ENCODE measurements at regions not wholly inside any gene's neighbourhood (a gene's known extent, or its start where the extent isn't known, plus 50 kb on each side); places are given as distances from the start of the nearest gene placed in this dataset.

- Histone ChIP-seq H3K27me3 (no peaks in the 10 kb centered on the region), H3K27ac (no peak overlapping the region), H3K36me3 (no peaks in the 10 kb centered on the region), H3K4me3 (no peak overlapping the region), H3K4me1 (no peaks in the 10 kb centered on the region), H3K9me3 (no peaks in the 10 kb centered on the region)
- no peak for DNase-seq (ENCODE audit: low spot score)
- TF ChIP-seq, protein P1, sequence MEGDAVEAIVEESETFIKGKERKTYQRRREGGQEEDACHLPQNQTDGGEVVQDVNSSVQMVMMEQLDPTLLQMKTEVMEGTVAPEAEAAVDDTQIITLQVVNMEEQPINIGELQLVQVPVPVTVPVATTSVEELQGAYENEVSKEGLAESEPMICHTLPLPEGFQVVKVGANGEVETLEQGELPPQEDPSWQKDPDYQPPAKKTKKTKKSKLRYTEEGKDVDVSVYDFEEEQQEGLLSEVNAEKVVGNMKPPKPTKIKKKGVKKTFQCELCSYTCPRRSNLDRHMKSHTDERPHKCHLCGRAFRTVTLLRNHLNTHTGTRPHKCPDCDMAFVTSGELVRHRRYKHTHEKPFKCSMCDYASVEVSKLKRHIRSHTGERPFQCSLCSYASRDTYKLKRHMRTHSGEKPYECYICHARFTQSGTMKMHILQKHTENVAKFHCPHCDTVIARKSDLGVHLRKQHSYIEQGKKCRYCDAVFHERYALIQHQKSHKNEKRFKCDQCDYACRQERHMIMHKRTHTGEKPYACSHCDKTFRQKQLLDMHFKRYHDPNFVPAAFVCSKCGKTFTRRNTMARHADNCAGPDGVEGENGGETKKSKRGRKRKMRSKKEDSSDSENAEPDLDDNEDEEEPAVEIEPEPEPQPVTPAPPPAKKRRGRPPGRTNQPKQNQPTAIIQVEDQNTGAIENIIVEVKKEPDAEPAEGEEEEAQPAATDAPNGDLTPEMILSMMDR (IDR thresholded peaks at IDR 0.05), result no peak
Observed at GRCh38 chr17:37833237-37833859, 88.5 kb upstream of the HNF1B start.

DNA sequence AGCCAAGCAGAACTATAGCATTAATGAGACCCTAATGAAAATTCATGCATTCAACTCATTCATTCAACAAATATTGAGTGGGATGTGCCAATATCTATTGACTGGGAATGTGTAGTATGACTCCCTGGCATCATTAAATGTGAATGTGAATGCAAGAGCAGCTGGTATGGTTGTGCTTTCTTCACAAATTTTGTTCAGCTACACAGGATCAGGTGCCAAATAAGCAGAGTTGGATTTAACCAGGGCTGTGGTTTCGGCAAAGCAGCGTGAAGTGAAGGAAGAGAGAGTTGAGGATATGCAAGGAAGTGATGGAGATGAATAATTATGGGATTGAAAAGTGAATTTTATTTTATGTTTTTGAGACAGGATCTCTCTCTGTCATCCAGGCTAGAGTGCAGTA lies 87.1 kb upstream of the HNF1B start:
- DNase-seq (ENCODE audit: low spot score), result no peak
- H3K4me3 ChIP-seq, result no peak overlapping the region
- no peaks in the 10 kb centered on the region for H3K9me3 ChIP-seq
- H3K4me1 ChIP-seq, result no peaks in the 10 kb centered on the region
- no peak overlapping the region for H3K27ac ChIP-seq
- H3K27me3 ChIP-seq, result no peaks in the 10 kb centered on the region
- TF ChIP-seq, protein P1 (IDR thresholded peaks at IDR 0.05), result no peak
- no peaks in the 10 kb centered on the region for H3K36me3 ChIP-seq

GRCh38 chr17:37831492-37831891 lies 86.6 kb upstream of the HNF1B start:
- DNase-seq (ENCODE audit: low spot score), result no peak
- TF ChIP-seq, protein P1 (IDR thresholded peaks at IDR 0.05), result no peak
- no peaks in the 10 kb centered on the region for H3K27me3 ChIP-seq
- H3K4me3 ChIP-seq, result no peak overlapping the region
- H3K9me3 ChIP-seq, result no peaks in the 10 kb centered on the region
- no peak overlapping the region for H3K27ac ChIP-seq
- no peaks in the 10 kb centered on the region for H3K4me1 ChIP-seq
- no peaks in the 10 kb centered on the region for H3K36me3 ChIP-seq

GRCh38 chr17:37830151-37830993 lies 85.5 kb upstream of the HNF1B start:
- H3K4me3 ChIP-seq, result no peak overlapping the region
- TF ChIP-seq, protein P1 (IDR thresholded peaks at IDR 0.05), result no peak
- no peaks in the 10 kb centered on the region for H3K36me3 ChIP-seq
- H3K27ac ChIP-seq, result no peak overlapping the region
- no peaks in the 10 kb centered on the region for H3K4me1 ChIP-seq
- no peaks in the 10 kb centered on the region for H3K9me3 ChIP-seq
- H3K27me3 ChIP-seq, result no peaks in the 10 kb centered on the region
- no peak for DNase-seq (ENCODE audit: low spot score)

DNA sequence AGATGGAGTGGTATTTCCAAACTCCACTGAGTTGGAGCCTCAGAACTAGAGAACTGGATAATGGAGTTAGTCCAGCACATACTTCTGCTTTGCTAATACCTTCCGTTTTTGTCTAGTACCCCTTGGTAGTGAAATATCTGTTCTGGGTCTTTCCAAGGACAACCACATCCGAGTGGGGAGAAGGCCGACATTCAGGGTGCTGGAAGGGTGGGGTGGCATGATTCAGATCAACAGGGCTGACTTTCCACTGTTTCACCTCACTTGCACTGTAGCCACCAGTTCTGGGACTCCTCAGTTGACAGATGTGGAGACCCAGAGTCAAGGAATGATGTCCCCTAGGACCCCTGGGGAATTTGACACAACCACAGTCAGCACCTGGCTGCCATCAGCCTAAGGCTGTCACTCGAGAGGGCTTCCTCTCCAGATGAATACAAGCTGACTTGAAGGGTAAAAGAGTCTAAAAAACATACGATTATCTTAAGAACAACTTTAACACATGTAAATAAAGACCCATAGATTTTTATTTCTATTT lies 84.8 kb upstream of the HNF1B start:
- no peaks in the 10 kb centered on the region for H3K4me1 ChIP-seq
- no peak overlapping the region for H3K4me3 ChIP-seq
- H3K27me3 ChIP-seq, result no peaks in the 10 kb centered on the region
- DNase-seq (ENCODE audit: low spot score), result no peak
- no peak overlapping the region for H3K27ac ChIP-seq
- H3K36me3 ChIP-seq, result no peaks in the 10 kb centered on the region
- TF ChIP-seq, protein P1 (IDR thresholded peaks at IDR 0.05), result no peak
- no peaks in the 10 kb centered on the region for H3K9me3 ChIP-seq

Data from right atrium auricular region (tissue), 2 donors.